Transverse colon (tissue), 4 donors: ENCODE measurements at regions not wholly inside any gene's neighbourhood (a gene's known extent, or its start where the extent isn't known, plus 50 kb on each side); places are given as distances from the start of the nearest gene placed in this dataset.

Source experiments
- DNase-seq: peaks from one replicate; pipeline ENCODE4 v3.0.0-alpha.2; 2019
- H3K27ac ChIP-seq, 4 donors: fragments of 200-600 bp; sonication (generic); 2 replicates each; pipeline ENCODE4 v1.5.1; 2016 to 2018; ENCODE audit warnings: inconsistent platforms in 4 of 4
- H3K27me3 ChIP-seq: fragments of 200-600 bp; sonication (generic); 2 replicates; pipeline ENCODE4 v1.5.1; 2017; ENCODE audit warnings: inconsistent platforms
- H3K36me3 ChIP-seq, 4 donors: fragments of 200-600 bp; sonication (generic); 2 replicates each; pipeline ENCODE4 v1.5.1; 2017 to 2019; ENCODE audit warnings: inconsistent platforms in 4 of 4
- H3K4me1 ChIP-seq, 4 donors: fragments of 200-600 bp; sonication (generic); 2 replicates each; pipeline ENCODE4 v1.5.1; 2017 to 2020; ENCODE audit warnings: inconsistent platforms in 4 of 4
- H3K4me3 ChIP-seq, 4 donors: fragments of 200-600 bp; sonication (generic); 1 replicate in 1 of 4; 2 replicates in 3 of 4; pipeline versions ENCODE4 v1.5.1 to v1.6.1; 2017 to 2019; ENCODE audit warnings: inconsistent platforms in 4 of 4
- H3K9me3 ChIP-seq, 2 donors: fragments of 200-600 bp; sonication (generic); 2 replicates each; pipeline ENCODE4 v1.5.1; 2017 to 2019; ENCODE audit warnings: inconsistent platforms in 2 of 2
- EP300 ChIP-seq: sonication (generic); formaldehyde crosslinking; IDR thresholded peaks from one replicate; pipeline ENCODE4 v1.6.1; 2017; ENCODE audit warnings: antibody characterized with exemption, low read depth
- POLR2A ChIP-seq: fragments of 450-650 bp; IDR thresholded peaks from one replicate; pipeline ENCODE4 v1.6.1; 2016; ENCODE audit warnings: antibody characterized with exemption, mild to moderate bottlenecking, moderate library complexity
- POLR2AphosphoS5 ChIP-seq, 3 donors: sonication (generic); formaldehyde crosslinking; IDR thresholded peaks; one replicate each; pipeline ENCODE4 v1.6.1; 2016; ENCODE audit warnings: antibody characterized with exemption in 3 of 3
- WGBS, 2 donors: methylation state at CpG; one replicate each; pipeline ENCODE4 v1.1.5; 2018; ENCODE audit warnings: low coverage in 1 of 2; 5-methylcytosine and 5-hydroxymethylcytosine counted together
- in situ Hi-C, 4 donors: fragments of 200-750 bp; cut with MboI; loops; one replicate each; pipeline versions ENCODE4 v1.15.0 to v1.15.1; 2017; ENCODE audit warnings: low sequenced_read_pairs in 3 of 4, low pct_ligation_motif_present in 1 of 4, low pct_unique_long_range_greater_than_20kb in 1 of 4
- intact Hi-C: fragments of 100-400 bp; cut with DNase I; formaldehyde crosslinking; loops from one replicate; pipeline ENCODE4 v1.15.1; 2023; ENCODE audit warnings: low total_unique reads
- small RNA-seq, 4 donors: library from RNA; depleted of rRNA; stranded (forward); fragments of <200 nt; gene quantifications; one replicate each; pipeline ENCODE3, GENCODE V24; 2016
- TF ChIP-seq, protein P1 (sequence below), 5 experiments: fragments of 200-600 bp in 3 of 5; fragments of 450-650 bp in 2 of 5; sonication (generic) in 3 of 5; IDR thresholded peaks; 1 replicate in 2 of 5; 2 replicates in 3 of 5; pipeline ENCODE4 v1.5.1; 2016 to 2017; ENCODE audit warnings: antibody characterized with exemption in 5 of 5, inconsistent platforms in 3 of 5, mild to moderate bottlenecking in 2 of 5, moderate library complexity in 1 of 5

DNA sequence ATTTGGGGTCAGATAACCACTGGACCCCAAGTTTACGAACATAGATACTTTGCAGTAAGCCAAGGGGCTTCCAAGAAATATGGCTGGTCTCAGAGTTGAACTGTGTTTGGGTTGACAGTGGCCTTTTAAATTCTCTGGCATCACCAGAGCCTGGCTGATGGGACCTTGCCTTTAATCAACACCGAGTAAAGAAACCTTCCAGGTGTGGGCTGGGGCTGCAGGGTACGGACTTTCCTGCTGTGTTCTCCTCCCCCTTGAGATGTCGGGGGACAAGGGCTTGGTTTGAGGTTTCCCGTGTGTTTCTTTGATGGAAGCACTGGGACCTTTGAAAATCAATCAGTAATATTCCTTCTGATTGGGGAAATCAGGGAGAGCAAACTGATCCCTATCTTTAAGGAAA lies 140.1 kb downstream of the MTX3 start:
- TF ChIP-seq, protein P1, sequence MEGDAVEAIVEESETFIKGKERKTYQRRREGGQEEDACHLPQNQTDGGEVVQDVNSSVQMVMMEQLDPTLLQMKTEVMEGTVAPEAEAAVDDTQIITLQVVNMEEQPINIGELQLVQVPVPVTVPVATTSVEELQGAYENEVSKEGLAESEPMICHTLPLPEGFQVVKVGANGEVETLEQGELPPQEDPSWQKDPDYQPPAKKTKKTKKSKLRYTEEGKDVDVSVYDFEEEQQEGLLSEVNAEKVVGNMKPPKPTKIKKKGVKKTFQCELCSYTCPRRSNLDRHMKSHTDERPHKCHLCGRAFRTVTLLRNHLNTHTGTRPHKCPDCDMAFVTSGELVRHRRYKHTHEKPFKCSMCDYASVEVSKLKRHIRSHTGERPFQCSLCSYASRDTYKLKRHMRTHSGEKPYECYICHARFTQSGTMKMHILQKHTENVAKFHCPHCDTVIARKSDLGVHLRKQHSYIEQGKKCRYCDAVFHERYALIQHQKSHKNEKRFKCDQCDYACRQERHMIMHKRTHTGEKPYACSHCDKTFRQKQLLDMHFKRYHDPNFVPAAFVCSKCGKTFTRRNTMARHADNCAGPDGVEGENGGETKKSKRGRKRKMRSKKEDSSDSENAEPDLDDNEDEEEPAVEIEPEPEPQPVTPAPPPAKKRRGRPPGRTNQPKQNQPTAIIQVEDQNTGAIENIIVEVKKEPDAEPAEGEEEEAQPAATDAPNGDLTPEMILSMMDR (IDR thresholded peaks at IDR 0.05): no peak
- TF ChIP-seq POLR2A (no peak), EP300 (no peak), POLR2AphosphoS5 (IDR thresholded peaks at IDR 0.05) (no peak)
- H3K27me3 ChIP-seq: no peaks in the 10 kb centered on the region
- H3K36me3 ChIP-seq: no peaks in the 10 kb centered on the region
- H3K27ac ChIP-seq: peak overlapping the region in 3 of 4 donors; percentile 29 to 56 (median 36)
- no peak for DNase-seq
- no peaks in the 10 kb centered on the region for H3K9me3 ChIP-seq
- in situ Hi-C loops: loop anchor here in 1 of 4 donors (10.0 kb wide), 1 partner anchor 286 kb away; no protein-coding TSS in a partner anchor
- 79 to 80% methylated on average over 3 to 5 of the region's 5 CpGs for WGBS, 2 donors
- intact Hi-C loops: loop anchor here (10.0 kb wide), 1 partner anchor 156 kb away; no protein-coding TSS in a partner anchor
- H3K4me1 ChIP-seq: no peaks in the 10 kb centered on the region
- H3K4me3 ChIP-seq: no peak overlapping the region

DNA sequence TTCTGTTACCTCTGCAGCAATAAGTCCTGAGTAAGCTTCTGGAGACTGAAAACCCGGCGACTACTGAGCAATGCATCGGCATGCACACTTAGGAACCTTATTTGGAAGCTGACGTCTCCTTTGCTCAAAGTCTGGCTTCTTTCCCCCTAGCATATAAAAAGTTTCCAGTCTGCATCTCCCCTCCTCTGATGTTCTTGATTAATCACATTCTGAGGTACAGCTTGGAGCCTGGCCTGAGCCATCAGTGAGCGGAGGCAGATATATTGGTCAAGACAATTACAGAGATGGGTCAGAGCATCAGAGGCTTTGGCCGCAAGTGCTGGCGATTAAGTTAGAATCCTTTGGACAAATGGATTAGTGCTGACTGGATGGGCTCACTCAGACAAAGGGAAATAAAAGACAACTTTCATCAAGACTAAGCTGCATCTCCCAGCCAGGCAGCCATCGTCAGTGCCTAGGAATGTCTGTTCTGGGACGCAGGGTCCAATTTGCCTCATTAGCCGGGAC lies 140.7 kb downstream of the MTX3 start:
- H3K36me3 ChIP-seq: no peaks in the 10 kb centered on the region
- intact Hi-C loops (loop anchor here (10.0 kb wide), 1 partner anchor 156 kb away; no protein-coding TSS in a partner anchor), in situ Hi-C loops (loop anchor here in 1 of 4 donors (10.0 kb wide), 1 partner anchor 286 kb away; no protein-coding TSS in a partner anchor)
- H3K27ac ChIP-seq: peak overlapping the region in 3 of 4 donors; percentile 29 to 56 (median 36)
- no peak overlapping the region for H3K4me3 ChIP-seq
- H3K27me3 ChIP-seq: no peaks in the 10 kb centered on the region
- H3K4me1 ChIP-seq: no peaks in the 10 kb centered on the region
- H3K9me3 ChIP-seq: no peaks in the 10 kb centered on the region
- 71% methylated on average over 10 of the region's 10 CpGs; no CpG with 5 or more reads in 1 of the 2 donors for WGBS, 2 donors
- peak in 1 of 3 donors; percentile 26 for TF ChIP-seq POLR2AphosphoS5 (IDR thresholded peaks at IDR 0.05)
- TF ChIP-seq, protein P1 (IDR thresholded peaks at IDR 0.05): no peak
- DNase-seq: no peak

DNA sequence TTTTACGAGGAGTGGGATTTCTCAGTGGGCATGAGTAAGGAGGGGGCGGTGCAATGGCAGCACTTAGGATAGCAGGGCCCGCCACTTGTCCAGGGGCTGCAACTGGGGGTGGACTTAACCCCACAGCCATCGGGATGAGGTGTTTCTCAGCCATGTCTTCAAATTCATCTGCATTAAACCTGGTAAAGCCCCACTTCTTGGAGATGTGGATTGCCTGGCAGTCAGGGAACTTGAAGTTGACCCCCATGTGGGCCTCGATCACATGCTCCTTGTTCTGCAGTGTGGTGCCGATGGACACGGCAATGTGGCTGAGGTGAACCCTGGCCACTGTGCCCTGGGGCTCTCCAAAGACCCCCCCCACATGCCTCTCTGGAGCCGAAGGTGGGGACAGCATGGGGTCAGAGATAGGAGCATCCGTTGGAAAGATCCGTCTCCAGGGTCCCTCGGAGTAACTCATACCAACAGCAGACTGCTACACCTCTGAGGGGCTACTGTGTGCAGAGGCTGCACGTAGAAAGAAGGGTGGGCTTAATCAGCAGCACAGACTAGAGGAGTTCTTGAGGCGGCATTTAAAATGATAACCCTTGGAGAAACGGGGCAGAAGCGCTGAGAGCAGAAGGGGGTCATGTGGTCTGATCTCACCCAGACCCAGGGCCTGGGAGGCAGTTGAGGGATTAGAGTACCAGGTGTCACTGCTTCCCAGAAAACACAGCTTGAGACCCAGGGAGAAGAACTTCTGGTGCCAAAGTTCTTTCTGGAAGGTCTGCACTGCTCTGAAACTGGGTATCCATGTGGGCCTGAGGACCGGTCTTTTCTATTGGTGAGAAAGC lies 141.4 kb downstream of the MTX3 start:
- no peaks in the 10 kb centered on the region for H3K36me3 ChIP-seq
- WGBS, 2 donors: 80 to 94% methylated on average over 4 to 16 of the region's 16 CpGs
- intact Hi-C loops: loop anchor here (10.0 kb wide), 1 partner anchor 155 kb away; no protein-coding TSS in a partner anchor
- no peak overlapping the region for H3K4me3 ChIP-seq
- DNase-seq: no peak
- no peaks in the 10 kb centered on the region for H3K27me3 ChIP-seq
- no peaks in the 10 kb centered on the region for H3K4me1 ChIP-seq
- in situ Hi-C loops: loop anchor here in 1 of 4 donors (10.0 kb wide), 1 partner anchor 285 kb away; no protein-coding TSS in a partner anchor
- H3K9me3 ChIP-seq: no peaks in the 10 kb centered on the region
- TF ChIP-seq POLR2A (no peak), EP300 (no peak), POLR2AphosphoS5 (IDR thresholded peaks at IDR 0.05) (no peak)
- TF ChIP-seq, protein P1 (IDR thresholded peaks at IDR 0.05): no peak
- peak overlapping the region in 2 of 4 donors; percentile 36 to 56 for H3K27ac ChIP-seq

Small RNA genes in the stretch of these regions (small RNA-seq; reads per million reads assigned to genes)
- gene AC008496.1: 0 reads per million in 4 donors
